HEK293 (cell line): ENCODE measurements at regions not wholly inside any gene's neighbourhood (a gene's known extent, or its start where the extent isn't known, plus 50 kb on each side); places are given as distances from the start of the nearest gene placed in this dataset.

Source experiments
- CTCF ChIA-PET: fragments of 350-600 bp; formaldehyde crosslinking; extraction: SDS; loops from one replicate; lab custom pipeline; 2021; ENCODE audit warnings: antibody characterized with exemption; lab: Yijun Ruan, JAX
- POLR2A ChIA-PET: fragments of 300-600 bp; formaldehyde crosslinking; extraction: SDS; loops from one replicate; lab custom pipeline; 2020; ENCODE audit warnings: antibody characterized with exemption, inconsistent platforms; lab: Yijun Ruan, JAX
- H3K27ac ChIP-seq: fragments of 200-500 bp; sonication (Bioruptor generic); 2 replicates; pipeline ENCODE4 v1.5.1; 2014; ENCODE audit warnings: low read depth, low read length, control low read depth, inconsistent platforms; ENCODE audit errors: extremely low read depth
- H3K36me3 ChIP-seq, 2 experiments: fragments of 200-500 bp in 1 of 2; sonication (Bioruptor generic) in 1 of 2; 1 replicate in 1 of 2; 2 replicates in 1 of 2; pipeline ENCODE4 v1.5.1; 2014 to 2017; ENCODE audit warnings: inconsistent platforms in 2 of 2, low read length in 2 of 2; ENCODE audit not compliant: control insufficient read depth in 2 of 2, insufficient read depth in 1 of 2
- H3K4me1 ChIP-seq: fragments of 200-500 bp; sonication (Bioruptor generic); 2 replicates; pipeline ENCODE4 v1.5.1; 2014; ENCODE audit warnings: mild to moderate bottlenecking, low read length, inconsistent platforms; ENCODE audit not compliant: control insufficient read depth, insufficient read depth
- H3K4me3 ChIP-seq: 2 replicates; pipeline ENCODE4 v1.5.1; 2011; ENCODE audit warnings: low read depth, mild to moderate bottlenecking, control low read depth, low read length, moderate library complexity
- H3K9me3 ChIP-seq: fragments of 200-500 bp; sonication (Bioruptor generic); 2 replicates; pipeline ENCODE4 v1.5.1; 2014; ENCODE audit warnings: low read depth, low read length, inconsistent platforms; ENCODE audit not compliant: control insufficient read depth, insufficient read depth
- BCL11A ChIP-seq: fragments of 450-650 bp; formaldehyde crosslinking; IDR thresholded peaks from 2 replicates; pipeline ENCODE4 v1.5.1; 2016; ENCODE audit warnings: low read depth, missing biosample characterization, missing genetic modification characterization
- GLIS1 ChIP-seq: fragments of 450-650 bp; formaldehyde crosslinking; IDR thresholded peaks from 2 replicates; pipeline ENCODE4 v1.5.1; 2016; ENCODE audit warnings: missing biosample characterization, missing genetic modification characterization
- MZF1 ChIP-seq: fragments of 450-650 bp; formaldehyde crosslinking; IDR thresholded peaks from 2 replicates; pipeline ENCODE4 v1.5.1; 2017; ENCODE audit warnings: missing biosample characterization, missing genetic modification characterization, borderline replicate concordance
- OVOL3 ChIP-seq: fragments of 450-650 bp; formaldehyde crosslinking; IDR thresholded peaks from 2 replicates; pipeline ENCODE4 v1.5.1; 2016; ENCODE audit warnings: missing biosample characterization, missing genetic modification characterization
- ZBTB48 ChIP-seq: fragments of 450-650 bp; formaldehyde crosslinking; IDR thresholded peaks from 2 replicates; pipeline ENCODE4 v1.5.1; 2016; ENCODE audit warnings: missing biosample characterization, missing genetic modification characterization
- ZBTB8A ChIP-seq: fragments of 450-650 bp; formaldehyde crosslinking; IDR thresholded peaks from 2 replicates; pipeline ENCODE4 v1.5.1; 2016; ENCODE audit warnings: missing biosample characterization, missing genetic modification characterization
- ZNF133 ChIP-seq: fragments of 450-650 bp; formaldehyde crosslinking; IDR thresholded peaks from 2 replicates; pipeline ENCODE4 v1.5.1; 2016; ENCODE audit warnings: missing biosample characterization, missing genetic modification characterization
- ZNF155 ChIP-seq: fragments of 450-650 bp; formaldehyde crosslinking; IDR thresholded peaks from 2 replicates; pipeline ENCODE4 v1.5.1; 2016; ENCODE audit warnings: missing biosample characterization, missing genetic modification characterization
- ZNF169 ChIP-seq: fragments of 450-650 bp; formaldehyde crosslinking; IDR thresholded peaks from 2 replicates; pipeline ENCODE4 v1.5.1; 2016; ENCODE audit warnings: missing biosample characterization, missing genetic modification characterization
- ZNF302 ChIP-seq: fragments of 450-650 bp; formaldehyde crosslinking; IDR thresholded peaks from 2 replicates; pipeline ENCODE4 v1.5.1; 2016; ENCODE audit warnings: missing biosample characterization, missing genetic modification characterization, low read depth
- ZNF473 ChIP-seq: fragments of 450-650 bp; formaldehyde crosslinking; IDR thresholded peaks from 2 replicates; pipeline ENCODE4 v1.5.1; 2017; ENCODE audit warnings: missing biosample characterization, missing genetic modification characterization
- ZNF48 ChIP-seq: fragments of 450-650 bp; formaldehyde crosslinking; IDR thresholded peaks from 2 replicates; pipeline ENCODE4 v1.5.1; 2016; ENCODE audit warnings: missing biosample characterization, missing genetic modification characterization
- ZNF510 ChIP-seq: fragments of 450-650 bp; formaldehyde crosslinking; IDR thresholded peaks from 2 replicates; pipeline ENCODE4 v1.5.1; 2018; ENCODE audit warnings: mild to moderate bottlenecking, missing genetic modification characterization, missing biosample characterization; ENCODE audit not compliant: insufficient replicate concordance
- ZNF529 ChIP-seq: fragments of 450-650 bp; formaldehyde crosslinking; IDR thresholded peaks from 2 replicates; pipeline ENCODE4 v1.5.1; 2017; ENCODE audit warnings: missing genetic modification characterization, missing biosample characterization; ENCODE audit not compliant: insufficient replicate concordance
- ZNF555 ChIP-seq: fragments of 450-650 bp; formaldehyde crosslinking; conservative IDR thresholded peaks from 2 replicates; pipeline ENCODE4 v1.5.1; 2017; ENCODE audit warnings: missing biosample characterization, mild to moderate bottlenecking, missing genetic modification characterization, inconsistent platforms
- ZNF561 ChIP-seq: fragments of 450-650 bp; IDR thresholded peaks from 2 replicates; pipeline ENCODE4 v1.5.1; 2018; ENCODE audit warnings: missing biosample characterization, missing genetic modification characterization, borderline replicate concordance
- ZNF600 ChIP-seq: fragments of 450-650 bp; formaldehyde crosslinking; IDR thresholded peaks from 2 replicates; pipeline ENCODE4 v1.5.1; 2016; ENCODE audit warnings: missing biosample characterization, missing genetic modification characterization
- ZNF664 ChIP-seq: fragments of 450-650 bp; formaldehyde crosslinking; IDR thresholded peaks from 2 replicates; pipeline ENCODE4 v1.5.1; 2016; ENCODE audit warnings: missing biosample characterization, missing genetic modification characterization
- ZNF701 ChIP-seq: fragments of 450-650 bp; formaldehyde crosslinking; IDR thresholded peaks from 2 replicates; pipeline ENCODE4 v1.5.1; 2016; ENCODE audit warnings: missing biosample characterization, missing genetic modification characterization
- ZNF747 ChIP-seq: fragments of 450-650 bp; formaldehyde crosslinking; IDR thresholded peaks from 2 replicates; pipeline ENCODE4 v1.5.1; 2016; ENCODE audit warnings: missing biosample characterization, missing genetic modification characterization
- ZNF768 ChIP-seq: fragments of 450-650 bp; formaldehyde crosslinking; IDR thresholded peaks from 2 replicates; pipeline ENCODE4 v1.5.1; 2018; ENCODE audit warnings: missing biosample characterization, mild to moderate bottlenecking, missing genetic modification characterization
- ZNF785 ChIP-seq: fragments of 450-650 bp; formaldehyde crosslinking; IDR thresholded peaks from 2 replicates; pipeline ENCODE4 v1.5.1; 2016; ENCODE audit warnings: missing biosample characterization, missing genetic modification characterization
- ZNF830 ChIP-seq: fragments of 450-650 bp; IDR thresholded peaks from 2 replicates; pipeline ENCODE4 v1.5.0; 2018; ENCODE audit warnings: missing biosample characterization, missing genetic modification characterization, low read depth, mild to moderate bottlenecking, moderate library complexity
- TF ChIP-seq, protein P1 (sequence below): fragments of 450-650 bp; formaldehyde crosslinking; IDR thresholded peaks from 2 replicates; pipeline ENCODE4 v1.5.1; 2016; ENCODE audit warnings: missing biosample characterization, missing genetic modification characterization
- TF ChIP-seq, protein P2 (sequence below): fragments of 450-650 bp; formaldehyde crosslinking; IDR thresholded peaks from 2 replicates; pipeline ENCODE4 v1.5.1; 2016; ENCODE audit warnings: missing biosample characterization, missing genetic modification characterization
- TF ChIP-seq, protein P3 (sequence below): fragments of 450-650 bp; formaldehyde crosslinking; IDR thresholded peaks from 2 replicates; pipeline ENCODE4 v1.5.1; 2016; ENCODE audit warnings: missing biosample characterization, missing genetic modification characterization
- TF ChIP-seq, protein P4 (sequence below): fragments of 450-650 bp; formaldehyde crosslinking; IDR thresholded peaks from 2 replicates; pipeline ENCODE4 v1.5.1; 2016; ENCODE audit warnings: missing biosample characterization, missing genetic modification characterization
- TF ChIP-seq, protein P5 (sequence below): fragments of 450-650 bp; formaldehyde crosslinking; IDR thresholded peaks from 2 replicates; pipeline ENCODE4 v1.5.1; 2016; ENCODE audit warnings: missing biosample characterization, missing genetic modification characterization

DNA sequence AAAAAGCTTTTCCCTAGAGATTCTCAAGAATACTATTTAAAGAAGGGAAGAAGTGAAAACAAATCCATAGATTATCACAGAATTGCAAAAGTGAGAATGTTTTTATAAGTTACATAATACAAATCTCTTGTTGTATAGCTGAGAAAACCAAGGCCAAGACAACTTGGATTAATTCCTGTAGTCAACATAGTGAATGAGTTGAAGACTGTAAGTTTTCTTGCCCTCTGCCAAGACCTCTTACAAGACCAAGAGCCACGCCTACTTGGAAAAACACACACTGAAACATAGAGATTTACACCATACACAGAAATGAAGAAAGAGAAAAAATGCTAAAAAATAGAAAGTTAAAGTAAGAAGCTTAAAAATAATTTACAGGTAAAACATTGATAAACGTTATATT lies 2024.0 kb downstream of the PCDH7 start:
- H3K9me3 ChIP-seq, result no peaks in the 10 kb centered on the region
- ChIA-PET POLR2A (no interaction called here), CTCF (no interaction called here)
- H3K4me3 ChIP-seq, result no peak overlapping the region
- no peak overlapping the region for H3K27ac ChIP-seq
- H3K4me1 ChIP-seq, result no peaks in the 10 kb centered on the region
- H3K36me3 ChIP-seq, result no peaks in the 10 kb centered on the region
- TF ChIP-seq, protein P1, sequence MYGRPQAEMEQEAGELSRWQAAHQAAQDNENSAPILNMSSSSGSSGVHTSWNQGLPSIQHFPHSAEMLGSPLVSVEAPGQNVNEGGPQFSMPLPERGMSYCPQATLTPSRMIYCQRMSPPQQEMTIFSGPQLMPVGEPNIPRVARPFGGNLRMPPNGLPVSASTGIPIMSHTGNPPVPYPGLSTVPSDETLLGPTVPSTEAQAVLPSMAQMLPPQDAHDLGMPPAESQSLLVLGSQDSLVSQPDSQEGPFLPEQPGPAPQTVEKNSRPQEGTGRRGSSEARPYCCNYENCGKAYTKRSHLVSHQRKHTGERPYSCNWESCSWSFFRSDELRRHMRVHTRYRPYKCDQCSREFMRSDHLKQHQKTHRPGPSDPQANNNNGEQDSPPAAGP (tag by site-specific recombination), result no peak
- TF ChIP-seq ZNF169 (tag by site-specific recombination) (no peak), ZNF155 (tag by site-specific recombination) (no peak), ZNF600 (tag by site-specific recombination) (no peak), ZNF747 (tag by site-specific recombination) (no peak), OVOL3 (no peak), ZNF785 (tag by site-specific recombination) (no peak), GLIS1 (tag by site-specific recombination) (no peak), ZNF830 (no peak), ZNF561 (tag by site-specific recombination) (no peak), ZNF529 (no peak), ZNF473 (tag by site-specific recombination) (no peak), ZBTB8A (no peak), ZNF555 (tag by site-specific recombination) (no peak), ZNF510 (tag by site-specific recombination) (no peak), ZNF48 (tag by site-specific recombination) (no peak), ZNF664 (no peak)
- TF ChIP-seq, protein P2, sequence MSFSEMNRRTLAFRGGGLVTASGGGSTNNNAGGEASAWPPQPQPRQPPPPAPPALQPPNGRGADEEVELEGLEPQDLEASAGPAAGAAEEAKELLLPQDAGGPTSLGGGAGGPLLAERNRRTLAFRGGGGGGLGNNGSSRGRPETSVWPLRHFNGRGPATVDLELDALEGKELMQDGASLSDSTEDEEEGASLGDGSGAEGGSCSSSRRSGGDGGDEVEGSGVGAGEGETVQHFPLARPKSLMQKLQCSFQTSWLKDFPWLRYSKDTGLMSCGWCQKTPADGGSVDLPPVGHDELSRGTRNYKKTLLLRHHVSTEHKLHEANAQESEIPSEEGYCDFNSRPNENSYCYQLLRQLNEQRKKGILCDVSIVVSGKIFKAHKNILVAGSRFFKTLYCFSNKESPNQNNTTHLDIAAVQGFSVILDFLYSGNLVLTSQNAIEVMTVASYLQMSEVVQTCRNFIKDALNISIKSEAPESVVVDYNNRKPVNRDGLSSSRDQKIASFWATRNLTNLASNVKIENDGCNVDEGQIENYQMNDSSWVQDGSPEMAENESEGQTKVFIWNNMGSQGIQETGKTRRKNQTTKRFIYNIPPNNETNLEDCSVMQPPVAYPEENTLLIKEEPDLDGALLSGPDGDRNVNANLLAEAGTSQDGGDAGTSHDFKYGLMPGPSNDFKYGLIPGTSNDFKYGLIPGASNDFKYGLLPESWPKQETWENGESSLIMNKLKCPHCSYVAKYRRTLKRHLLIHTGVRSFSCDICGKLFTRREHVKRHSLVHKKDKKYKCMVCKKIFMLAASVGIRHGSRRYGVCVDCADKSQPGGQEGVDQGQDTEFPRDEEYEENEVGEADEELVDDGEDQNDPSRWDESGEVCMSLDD (tag by site-specific recombination), result no peak
- TF ChIP-seq, protein P3, sequence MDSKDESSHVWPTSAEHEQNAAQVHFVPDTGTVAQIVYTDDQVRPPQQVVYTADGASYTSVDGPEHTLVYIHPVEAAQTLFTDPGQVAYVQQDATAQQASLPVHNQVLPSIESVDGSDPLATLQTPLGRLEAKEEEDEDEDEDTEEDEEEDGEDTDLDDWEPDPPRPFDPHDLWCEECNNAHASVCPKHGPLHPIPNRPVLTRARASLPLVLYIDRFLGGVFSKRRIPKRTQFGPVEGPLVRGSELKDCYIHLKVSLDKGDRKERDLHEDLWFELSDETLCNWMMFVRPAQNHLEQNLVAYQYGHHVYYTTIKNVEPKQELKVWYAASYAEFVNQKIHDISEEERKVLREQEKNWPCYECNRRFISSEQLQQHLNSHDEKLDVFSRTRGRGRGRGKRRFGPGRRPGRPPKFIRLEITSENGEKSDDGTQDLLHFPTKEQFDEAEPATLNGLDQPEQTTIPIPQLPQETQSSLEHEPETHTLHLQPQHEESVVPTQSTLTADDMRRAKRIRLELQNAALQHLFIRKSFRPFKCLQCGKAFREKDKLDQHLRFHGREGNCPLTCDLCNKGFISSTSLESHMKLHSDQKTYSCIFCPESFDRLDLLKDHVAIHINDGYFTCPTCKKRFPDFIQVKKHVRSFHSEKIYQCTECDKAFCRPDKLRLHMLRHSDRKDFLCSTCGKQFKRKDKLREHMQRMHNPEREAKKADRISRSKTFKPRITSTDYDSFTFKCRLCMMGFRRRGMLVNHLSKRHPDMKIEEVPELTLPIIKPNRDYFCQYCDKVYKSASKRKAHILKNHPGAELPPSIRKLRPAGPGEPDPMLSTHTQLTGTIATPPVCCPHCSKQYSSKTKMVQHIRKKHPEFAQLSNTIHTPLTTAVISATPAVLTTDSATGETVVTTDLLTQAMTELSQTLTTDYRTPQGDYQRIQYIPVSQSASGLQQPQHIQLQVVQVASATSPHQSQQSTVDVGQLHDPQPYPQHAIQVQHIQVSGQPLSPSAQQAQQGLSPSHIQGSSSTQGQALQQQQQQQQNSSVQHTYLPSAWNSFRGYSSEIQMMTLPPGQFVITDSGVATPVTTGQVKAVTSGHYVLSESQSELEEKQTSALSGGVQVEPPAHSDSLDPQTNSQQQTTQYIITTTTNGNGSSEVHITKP (tag by site-specific recombination), result no peak

DNA sequence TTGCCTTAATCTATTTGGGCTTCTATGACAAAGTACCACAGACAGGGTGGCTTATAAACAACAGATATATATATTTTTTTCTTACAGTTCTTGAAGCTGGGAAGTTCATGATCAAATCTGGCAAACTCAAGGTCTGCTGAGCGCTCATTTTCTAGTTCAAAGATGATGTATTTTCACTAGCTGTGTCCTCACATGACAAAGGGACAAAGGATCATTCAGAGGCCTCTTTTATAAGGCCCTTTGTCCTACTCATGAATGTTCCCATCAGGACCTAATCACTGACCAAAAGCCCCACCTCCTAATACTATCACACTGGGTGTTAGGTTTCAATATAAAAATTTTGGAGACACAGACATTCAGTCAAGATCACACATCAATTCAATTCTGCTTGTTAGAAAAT lies 2025.2 kb downstream of the PCDH7 start:
- no peaks in the 10 kb centered on the region for H3K9me3 ChIP-seq
- H3K4me3 ChIP-seq, result no peak overlapping the region
- H3K36me3 ChIP-seq, result no peaks in the 10 kb centered on the region
- ChIA-PET CTCF (no interaction called here), POLR2A (no interaction called here)
- no peak overlapping the region for H3K27ac ChIP-seq
- H3K4me1 ChIP-seq, result no peaks in the 10 kb centered on the region
- TF ChIP-seq BCL11A (tag by site-specific recombination) (no peak), ZNF701 (tag by site-specific recombination) (no peak), ZNF768 (no peak), ZNF561 (tag by site-specific recombination) (no peak), MZF1 (no peak), ZBTB48 (tag by site-specific recombination) (no peak), ZNF302 (no peak), ZNF510 (tag by site-specific recombination) (no peak), ZNF133 (no peak)
- TF ChIP-seq, protein P4, sequence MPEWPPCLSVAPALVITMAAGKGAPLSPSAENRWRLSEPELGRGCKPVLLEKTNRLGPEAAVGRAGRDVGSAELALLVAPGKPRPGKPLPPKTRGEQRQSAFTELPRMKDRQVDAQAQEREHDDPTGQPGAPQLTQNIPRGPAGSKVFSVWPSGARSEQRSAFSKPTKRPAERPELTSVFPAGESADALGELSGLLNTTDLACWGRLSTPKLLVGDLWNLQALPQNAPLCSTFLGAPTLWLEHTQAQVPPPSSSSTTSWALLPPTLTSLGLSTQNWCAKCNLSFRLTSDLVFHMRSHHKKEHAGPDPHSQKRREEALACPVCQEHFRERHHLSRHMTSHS (tag by site-specific recombination), result no peak
- TF ChIP-seq, protein P5, sequence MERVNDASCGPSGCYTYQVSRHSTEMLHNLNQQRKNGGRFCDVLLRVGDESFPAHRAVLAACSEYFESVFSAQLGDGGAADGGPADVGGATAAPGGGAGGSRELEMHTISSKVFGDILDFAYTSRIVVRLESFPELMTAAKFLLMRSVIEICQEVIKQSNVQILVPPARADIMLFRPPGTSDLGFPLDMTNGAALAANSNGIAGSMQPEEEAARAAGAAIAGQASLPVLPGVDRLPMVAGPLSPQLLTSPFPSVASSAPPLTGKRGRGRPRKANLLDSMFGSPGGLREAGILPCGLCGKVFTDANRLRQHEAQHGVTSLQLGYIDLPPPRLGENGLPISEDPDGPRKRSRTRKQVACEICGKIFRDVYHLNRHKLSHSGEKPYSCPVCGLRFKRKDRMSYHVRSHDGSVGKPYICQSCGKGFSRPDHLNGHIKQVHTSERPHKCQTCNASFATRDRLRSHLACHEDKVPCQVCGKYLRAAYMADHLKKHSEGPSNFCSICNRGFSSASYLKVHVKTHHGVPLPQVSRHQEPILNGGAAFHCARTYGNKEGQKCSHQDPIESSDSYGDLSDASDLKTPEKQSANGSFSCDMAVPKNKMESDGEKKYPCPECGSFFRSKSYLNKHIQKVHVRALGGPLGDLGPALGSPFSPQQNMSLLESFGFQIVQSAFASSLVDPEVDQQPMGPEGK, result no peak
